ENCODE measurements at regions not wholly inside any gene's neighbourhood (a gene's known extent, or its start where the extent isn't known, plus 50 kb on each side); places are given as distances from the start of the nearest gene placed in this dataset.

GRCh38 chr7:97680622-97681021 is 51.3 kb upstream of the TAC1 start:
- WGBS (ENCODE audit: insufficient coverage, low lambda C conversion rate), result 50% methylated on average over 1 of the region's 1 CpG

More at GRCh38 chr7:97680622-97681021, 51.3 kb upstream of the TAC1 start:
- H3K9me3 ChIP-seq (ENCODE audit: control insufficient read depth, low read depth, low read length), result no peaks in the 10 kb centered on the region
- no peaks in the 10 kb centered on the region for H3K36me3 ChIP-seq (ENCODE audit: control insufficient read depth, insufficient read depth, low read length)
- no peak overlapping the region for H3K27ac ChIP-seq (ENCODE audit: low read length)
- no peak for DNase-seq
- H3K27me3 ChIP-seq (ENCODE audit: control insufficient read depth, insufficient read depth, low read length), result no peaks in the 10 kb centered on the region
- H3K4me3 ChIP-seq (ENCODE audit: low read length), result no peak overlapping the region
- no peaks in the 10 kb centered on the region for H3K4me1 ChIP-seq (ENCODE audit: control insufficient read depth, insufficient read depth, low read length)
